GM18873 (cell line): ENCODE measurements at regions not wholly inside any gene's neighbourhood (a gene's known extent, or its start where the extent isn't known, plus 50 kb on each side); places are given as distances from the start of the nearest gene placed in this dataset.
A peak's percentile ranks its signal among the peaks of the same experiment; 100 is the strongest.
"Not testable (repeated sequence)": the region's sequence is repeated elsewhere in the genome, so short reads cannot be mapped to it uniquely, and the experiment has no call there.

ENCODE experiments used
- ATAC-seq: cut with Tn5 transposase; IDR thresholded peaks from one replicate; pipeline ENCODE4 v1.9.1; 2021; ENCODE audit warnings: mild to moderate bottlenecking, moderate library complexity, moderate number of reproducible peaks; ENCODE audit not compliant: unreplicated experiment, low FRiP score

DNA sequence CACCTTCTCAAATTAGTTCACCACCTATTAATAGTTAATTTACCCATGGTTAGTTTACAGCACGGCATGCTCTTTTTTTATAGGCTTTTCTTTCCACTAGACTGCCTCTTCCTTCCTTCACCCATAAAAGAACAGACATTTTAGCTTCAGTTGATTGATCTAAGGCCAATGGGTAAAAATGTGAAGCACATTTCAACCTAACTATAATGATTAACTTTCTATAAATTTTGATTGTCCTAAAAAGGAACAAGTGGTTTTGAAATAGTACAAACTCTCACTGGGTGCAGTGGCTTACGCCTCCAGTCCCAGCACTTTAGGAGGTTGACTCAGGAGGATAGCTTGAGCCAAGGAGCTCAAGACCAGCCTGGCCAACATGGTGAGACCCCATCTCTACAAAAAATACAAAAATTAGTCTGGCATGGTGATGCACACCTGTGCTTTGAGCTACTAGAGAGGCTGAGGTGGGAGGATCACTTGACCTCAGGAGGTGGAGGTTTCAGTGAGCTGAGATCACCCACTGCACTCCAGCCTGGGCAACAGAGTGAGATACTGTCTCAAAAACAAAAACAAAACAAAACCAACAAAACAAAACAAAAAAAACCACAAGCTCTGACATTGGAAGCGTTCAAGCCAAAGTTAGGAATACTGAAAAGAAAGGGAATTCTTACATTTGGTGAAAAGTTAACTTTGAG, 89.9 kb upstream of the FAT1 start:
- no peak for ATAC-seq

DNA sequence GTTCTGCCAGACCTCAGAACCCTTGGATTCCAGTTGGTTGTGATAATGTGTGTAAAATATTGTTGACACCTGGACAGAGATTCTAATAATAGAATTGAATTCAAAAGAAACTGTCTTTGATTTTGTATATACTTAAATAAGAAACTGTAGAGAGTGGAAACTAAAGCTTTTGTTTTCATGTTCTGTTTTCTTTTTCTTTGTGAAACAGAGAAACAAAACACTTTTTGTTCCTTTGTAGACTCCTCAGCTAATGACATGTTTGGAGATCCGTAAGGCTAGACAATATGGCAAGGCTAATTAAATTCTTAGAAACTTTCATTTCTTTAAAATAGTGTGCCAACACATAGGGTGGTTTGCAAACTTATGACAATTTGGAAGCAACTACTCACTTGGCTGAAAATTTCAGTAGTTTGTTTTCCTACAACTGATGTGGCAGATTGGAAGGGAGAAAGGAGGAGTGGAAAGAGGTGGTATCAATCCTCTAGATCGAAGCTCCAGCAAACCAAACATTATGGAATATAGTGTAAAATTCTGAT, 90.9 kb upstream of the FAT1 start:
- ATAC-seq: no peak

DNA sequence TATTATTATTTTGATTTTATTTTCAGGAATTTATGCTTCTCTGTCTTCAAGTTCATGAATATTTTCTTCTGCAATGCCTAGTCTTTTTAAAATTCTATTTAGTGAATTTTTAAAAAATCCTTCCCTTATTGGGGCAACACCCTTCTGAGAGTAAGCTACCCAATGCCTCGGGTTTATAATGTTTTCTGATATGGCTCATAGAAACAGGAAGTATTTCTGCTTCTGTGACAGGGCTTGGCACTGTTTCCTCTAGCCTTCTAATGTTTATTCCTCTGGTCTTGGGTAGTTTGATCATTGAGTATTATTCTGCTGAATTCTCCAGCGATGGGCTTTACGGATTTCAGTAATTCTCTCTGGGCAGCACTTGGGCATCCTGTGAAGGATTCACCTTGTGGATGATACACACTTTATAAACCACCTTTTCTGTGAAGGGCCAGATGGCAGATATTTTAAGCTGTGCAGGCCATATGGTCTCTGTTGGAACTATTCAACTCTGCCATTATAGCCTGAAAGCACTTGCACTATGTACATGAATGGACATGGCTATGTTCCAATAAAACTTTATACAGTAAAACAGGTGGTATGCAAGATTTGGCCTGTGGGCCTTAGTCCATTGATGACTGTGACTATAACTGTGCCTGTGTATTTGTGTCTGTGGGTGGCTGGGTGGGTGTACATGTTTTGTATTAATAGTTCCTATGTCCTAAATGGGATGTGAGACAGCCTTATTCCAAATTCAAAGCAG, 95.9 kb upstream of the FAT1 start:
- ATAC-seq: no peak

DNA sequence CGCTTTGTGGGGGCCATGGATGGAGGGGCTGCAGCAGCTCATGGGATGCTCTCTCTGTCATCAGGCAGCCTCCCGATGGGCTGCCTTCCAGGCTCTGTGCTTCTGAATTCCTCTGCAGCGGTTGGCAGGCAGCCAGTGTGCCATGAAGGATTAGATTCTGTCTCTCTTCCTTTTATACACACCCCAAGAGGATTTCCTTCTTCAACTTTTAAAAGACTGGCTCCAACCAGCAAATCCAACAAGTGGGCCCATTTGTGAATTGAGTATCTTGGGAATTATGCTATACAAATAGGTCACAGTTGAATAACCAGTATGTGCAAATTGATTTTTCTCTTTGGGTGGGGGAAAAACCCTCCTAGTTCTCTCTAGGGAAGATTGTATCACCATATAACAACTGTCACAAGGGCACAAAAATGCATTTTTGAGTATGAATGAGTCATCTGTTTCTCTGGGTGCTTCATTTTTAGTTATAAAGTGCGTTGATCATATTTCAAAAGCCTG, 96.8 kb upstream of the FAT1 start:
- ATAC-seq: no peak

DNA sequence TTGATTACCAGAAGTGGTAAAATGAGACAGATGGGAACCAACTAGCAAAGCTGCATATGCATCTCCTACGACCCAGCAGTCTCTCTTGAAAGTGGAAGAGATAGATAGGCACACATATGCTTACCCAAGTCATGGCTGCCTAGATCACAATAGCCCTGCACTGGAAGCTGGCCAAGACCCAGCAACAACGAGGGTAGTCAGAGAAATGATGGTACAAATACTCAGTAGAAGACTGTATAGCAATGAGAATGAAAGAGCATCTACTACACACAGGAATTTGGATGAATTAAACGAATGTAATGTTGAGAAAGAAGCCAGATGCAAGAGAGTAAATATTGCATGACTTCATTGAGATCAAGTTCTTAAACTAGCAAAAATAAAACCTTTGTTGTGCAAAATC, 100.3 kb upstream of the FAT1 start:
- ATAC-seq: no peak

DNA sequence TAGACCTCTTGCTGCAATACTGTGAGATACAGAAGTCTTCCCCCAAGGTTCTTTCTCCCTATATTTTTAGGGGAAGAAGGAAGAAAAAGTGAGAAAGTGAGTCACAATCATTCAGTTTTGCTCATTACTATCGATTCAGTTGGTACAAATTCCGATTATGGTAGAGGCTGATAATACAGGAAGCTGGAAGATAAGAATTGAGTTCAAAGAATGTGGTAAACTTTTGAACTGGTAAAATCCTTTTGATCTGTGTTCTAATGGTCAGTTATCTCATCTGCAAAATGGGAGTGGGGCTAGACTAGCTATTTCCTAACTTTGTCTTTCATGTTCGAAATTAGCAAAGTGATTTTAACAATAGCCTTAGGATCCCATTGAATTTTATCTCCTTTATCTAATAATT, 101.4 kb upstream of the FAT1 start:
- no peak for ATAC-seq

DNA sequence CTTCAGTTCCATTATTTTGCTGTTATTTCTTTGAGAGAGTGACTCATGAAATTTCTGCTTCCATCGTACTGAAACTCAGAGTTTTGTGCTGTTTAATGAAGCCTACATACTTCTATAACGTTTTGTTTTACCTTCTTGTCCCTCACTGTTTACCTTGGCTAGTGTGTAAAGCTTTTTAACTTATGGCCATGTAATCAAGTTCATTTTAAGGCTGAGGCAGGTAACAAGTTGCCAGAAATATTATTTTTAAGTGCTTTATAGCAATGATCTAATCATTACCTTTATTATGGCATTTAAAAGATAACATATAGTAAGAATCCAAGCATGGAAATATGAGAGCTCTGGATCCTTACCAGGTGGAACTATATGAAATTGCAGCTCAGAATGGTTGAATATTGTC, 102.3 kb upstream of the FAT1 start:
- no peak for ATAC-seq

DNA sequence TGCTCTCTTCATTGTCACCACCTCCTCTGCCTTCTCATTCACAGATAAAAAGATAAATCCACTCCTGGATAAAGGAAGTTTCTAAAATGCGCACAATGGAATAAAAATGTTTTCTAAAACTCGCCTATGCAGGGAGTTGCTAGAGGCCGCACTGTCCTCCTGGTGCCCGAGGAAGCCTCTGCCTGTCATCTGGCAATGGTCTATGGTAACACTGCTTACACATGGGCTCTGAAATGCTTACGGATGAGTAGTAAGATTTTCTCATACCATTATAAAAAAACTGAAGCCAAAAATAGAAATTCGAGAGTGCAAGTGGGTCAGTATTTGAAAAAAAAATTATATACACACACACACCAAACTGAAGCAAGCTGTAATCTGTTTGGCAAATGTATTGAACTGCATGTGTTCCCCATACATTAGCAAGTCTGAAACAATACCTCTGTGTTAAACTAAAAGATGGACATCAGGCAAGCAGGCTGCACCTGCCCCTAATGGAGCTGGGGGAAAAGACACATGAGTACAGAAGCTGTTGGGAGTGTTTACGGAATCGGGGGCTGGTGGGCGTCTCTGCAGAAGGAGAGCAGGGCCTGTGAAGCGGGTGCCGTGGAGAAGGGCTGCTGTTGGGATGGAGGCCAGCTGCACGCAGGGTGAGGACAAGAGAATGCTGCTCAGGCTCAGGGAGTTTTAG, 103.3 kb upstream of the FAT1 start:
- no peak for ATAC-seq

DNA sequence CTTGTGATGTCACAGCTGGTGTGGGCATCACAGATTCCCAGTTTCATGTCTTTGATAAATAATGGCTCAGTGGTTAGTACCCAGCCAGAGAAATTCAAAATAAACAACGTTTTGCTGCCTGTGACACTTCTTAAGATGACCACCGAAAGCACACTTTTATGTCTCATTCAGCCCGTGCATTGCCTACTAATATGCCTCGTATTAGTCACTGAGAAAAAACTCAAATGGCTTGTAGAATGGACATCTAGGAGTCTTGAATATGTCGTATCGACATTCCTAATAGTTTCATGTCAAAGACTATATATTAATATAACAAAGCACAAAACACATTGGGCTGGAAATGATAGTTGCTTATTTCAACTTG, 103.9 kb upstream of the FAT1 start:
- no peak for ATAC-seq

DNA sequence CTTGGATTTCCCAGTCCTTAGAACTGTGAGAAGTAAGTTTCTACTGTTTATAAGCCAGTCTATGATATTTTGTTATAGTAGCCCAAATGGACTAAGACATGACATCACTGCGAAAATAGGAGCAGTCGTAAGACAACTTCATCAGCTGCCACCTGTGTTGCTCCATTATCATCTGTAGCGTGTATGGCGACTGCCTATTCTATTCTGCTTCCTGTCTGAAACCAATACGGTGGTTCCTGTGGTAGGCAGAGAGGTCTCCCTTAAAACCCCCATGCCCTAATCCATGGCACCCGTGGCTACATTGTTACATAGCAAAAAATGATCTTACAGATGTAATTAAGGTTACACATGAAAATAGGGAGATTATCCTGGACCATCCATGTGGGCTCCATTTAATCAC, 105.4 kb upstream of the FAT1 start:
- ATAC-seq: no peak

DNA sequence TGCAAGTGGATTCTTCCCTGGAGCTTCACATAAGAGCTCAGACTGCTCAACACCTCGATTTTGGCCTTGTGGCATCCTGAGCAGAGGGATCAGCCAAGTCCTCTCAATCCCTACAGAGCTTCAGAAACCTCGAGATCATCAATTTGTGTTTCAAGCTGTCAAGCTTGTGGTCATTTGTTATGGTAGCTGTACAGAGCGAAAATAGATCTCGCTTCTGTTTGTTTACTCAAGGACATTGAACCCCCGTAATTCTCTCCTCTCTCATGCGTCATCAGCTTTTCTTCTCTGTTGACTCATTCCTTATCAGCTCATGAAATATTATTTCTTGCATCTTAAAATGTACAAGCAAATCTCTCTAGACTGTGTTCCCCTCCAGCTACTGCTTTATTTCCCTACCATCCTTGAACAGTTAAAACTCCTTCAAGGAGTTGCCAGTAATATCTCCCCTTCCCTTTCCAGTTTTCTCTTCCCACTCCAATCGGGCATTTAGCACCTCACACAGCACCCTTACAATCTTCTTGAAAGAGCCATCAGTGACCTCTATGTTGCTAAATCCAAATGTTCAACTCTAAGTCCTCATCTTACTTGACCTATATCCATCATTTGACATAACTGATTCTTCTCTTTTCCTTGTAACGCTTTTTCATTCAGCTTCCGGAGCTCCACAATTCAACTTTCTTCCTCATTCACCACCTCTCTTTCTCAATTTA, 106.2 kb upstream of the FAT1 start:
- ATAC-seq: no peak

DNA sequence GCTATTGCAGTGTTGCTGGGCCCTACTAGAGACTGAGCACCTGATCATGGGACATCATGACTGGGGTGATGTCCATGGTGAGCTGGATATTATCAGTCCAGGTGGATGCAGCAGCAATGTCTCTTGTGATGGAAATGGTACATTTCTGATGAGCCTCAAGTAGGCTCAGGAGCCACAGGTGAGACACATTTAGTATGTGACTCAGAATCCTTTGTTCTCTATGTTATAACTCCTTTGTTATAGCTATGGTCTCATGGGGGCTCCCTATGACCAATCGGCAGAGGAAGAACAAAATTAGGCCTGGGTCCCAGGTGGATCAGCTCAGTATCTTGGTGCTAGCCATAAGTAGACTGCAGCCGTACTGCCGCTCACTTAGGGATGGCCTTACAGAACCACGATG, 107.9 kb upstream of the FAT1 start:
- ATAC-seq: no peak

DNA sequence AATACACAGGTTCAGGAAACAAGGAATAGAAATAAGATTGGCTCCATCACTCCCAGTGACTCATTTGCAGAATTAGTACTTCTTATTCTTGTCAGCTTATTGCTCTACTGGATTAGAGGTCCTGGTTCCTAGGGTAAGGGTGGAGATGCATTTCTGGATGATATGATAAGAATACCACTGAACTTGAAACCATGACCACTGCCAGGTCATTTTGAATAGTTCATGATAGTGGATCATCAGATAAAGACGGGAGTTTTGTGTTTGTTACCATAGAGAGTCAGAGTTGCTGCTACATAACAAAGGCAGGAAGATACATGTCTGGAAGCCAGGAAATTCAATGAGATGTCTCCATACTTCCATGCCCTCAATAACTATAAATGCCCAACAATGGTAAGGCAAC, 109.2 kb upstream of the FAT1 start:
- ATAC-seq: no peak

DNA sequence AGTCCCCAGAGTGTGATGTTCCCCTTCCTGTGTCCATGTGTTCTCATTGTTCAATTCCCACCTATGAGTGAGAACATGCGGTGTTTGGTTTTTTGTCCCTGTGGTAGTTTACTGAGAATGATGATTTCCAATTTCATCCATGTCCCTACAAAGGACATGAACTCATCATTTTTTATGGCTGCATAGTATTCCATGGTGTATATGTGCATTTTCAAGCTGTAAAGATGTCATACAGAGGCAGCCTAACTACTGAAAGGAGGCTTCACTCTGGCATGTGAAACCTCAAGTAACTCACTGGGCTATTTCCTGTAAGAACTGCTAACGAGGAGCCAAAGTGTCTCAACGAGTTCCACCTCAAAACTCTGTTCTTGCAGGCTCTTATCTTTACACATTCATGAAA, 113.8 kb upstream of the FAT1 start:
- ATAC-seq: not testable (repeated sequence)

DNA sequence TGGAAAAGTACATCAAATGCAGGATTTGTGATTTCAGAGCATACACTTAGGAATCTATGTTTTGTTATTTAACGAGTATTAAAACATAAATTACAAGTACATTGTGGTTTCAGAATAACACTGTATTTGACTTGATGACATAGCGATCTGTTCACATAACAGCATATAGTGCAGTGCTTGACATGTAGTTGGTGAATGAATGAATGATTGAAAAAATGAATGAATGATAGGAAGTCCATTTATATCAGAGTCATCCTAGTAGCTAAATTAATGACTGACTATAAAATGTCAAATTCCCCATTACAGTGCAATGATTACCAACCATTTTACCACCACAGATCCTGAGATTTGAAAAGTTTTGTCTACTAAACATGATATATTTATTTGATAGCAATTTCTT, 114.6 kb upstream of the FAT1 start:
- no peak for ATAC-seq

DNA sequence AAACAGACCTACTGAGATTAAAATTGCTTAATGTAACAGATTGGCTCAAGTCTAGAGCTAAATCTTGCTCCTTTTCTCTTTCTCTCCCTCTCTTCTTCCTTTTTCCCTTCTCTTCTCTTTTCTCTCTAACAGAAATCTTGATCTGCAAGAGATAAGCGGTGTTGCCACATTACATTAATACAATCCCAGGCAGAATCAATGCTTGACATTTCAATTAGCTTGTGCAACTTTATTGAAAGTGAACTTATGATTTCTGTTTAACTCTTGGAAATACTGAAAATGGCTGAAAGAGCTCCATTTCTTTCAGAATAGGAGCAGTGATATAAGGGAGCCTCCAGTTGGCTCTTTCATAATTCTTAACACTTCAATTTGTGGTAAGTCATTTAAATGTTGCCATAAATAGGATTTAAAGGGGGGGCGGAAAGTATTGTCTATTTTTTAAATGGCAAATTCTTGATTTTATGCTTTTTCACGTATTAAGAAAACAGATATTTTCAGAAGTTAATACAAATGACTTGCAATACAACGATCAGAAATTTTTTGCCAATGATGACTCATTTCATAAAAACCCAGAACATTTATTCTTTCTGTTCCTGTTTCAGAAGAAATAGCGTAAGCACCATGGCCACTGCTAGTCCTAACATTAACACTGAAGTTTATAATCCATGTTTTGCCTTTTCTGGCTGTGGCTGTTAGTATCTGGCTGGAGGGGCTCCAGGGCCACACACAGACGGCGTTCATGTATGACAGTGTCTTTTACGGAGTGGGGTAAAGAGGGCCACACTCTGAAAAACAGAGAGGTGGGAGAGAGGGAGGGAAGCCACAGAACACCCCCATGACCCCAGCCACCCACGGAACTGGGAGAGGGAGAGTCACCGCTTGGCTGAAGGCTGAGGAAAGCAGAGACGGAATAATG, 115.7 kb upstream of the FAT1 start:
- ATAC-seq: peak; percentile 62

DNA sequence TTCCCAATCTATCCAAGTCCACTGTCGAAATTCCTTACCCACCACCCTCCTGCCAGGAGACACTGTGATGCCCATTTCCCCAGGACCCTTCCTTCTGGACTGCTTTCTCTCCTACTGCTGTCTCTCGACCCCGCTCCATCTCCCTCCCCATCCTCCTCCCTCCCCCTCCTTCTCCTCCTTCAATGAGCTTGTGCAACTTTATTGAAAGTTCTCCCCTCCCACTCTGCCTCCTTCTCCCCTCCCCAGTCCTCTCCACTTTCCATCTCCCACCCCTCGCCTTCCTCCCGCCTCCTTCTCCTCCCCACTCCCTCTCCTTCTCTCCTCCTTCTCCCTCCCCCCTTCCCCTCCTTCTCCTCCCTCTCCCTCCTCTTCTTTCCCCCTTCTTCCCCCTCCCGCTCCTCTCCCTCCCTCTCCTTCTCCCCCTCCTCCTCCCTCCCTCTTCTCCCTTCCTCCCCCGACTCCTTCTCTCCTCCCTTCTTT, 116.6 kb upstream of the FAT1 start:
- no peak for ATAC-seq

DNA sequence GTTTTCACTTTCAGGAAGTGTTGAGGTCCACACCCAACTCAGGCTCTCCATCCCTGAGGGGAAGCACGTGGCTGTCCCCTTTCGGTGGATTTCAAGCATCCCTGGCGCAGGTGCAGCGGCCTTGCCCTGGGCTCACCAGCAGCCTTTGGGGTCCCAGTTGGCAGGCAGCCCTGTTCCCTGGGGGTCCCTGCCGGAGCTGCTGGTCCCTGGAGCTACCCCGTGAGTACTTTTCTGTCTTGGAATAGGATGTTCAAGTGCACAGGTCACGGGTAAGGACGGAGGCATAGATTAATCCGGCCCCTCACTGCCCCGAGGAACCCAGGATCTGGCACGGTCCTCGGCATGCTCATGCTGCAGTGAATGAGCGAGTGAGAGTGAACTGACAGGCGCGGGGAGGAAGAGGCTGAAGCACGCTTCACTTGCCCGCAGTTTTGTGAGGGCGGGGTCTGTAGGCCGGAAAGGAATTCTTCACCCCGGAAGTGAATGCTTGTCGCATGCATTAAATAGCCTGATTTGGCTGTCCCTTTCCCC, 117.2 kb upstream of the FAT1 start:
- ATAC-seq: no peak

DNA sequence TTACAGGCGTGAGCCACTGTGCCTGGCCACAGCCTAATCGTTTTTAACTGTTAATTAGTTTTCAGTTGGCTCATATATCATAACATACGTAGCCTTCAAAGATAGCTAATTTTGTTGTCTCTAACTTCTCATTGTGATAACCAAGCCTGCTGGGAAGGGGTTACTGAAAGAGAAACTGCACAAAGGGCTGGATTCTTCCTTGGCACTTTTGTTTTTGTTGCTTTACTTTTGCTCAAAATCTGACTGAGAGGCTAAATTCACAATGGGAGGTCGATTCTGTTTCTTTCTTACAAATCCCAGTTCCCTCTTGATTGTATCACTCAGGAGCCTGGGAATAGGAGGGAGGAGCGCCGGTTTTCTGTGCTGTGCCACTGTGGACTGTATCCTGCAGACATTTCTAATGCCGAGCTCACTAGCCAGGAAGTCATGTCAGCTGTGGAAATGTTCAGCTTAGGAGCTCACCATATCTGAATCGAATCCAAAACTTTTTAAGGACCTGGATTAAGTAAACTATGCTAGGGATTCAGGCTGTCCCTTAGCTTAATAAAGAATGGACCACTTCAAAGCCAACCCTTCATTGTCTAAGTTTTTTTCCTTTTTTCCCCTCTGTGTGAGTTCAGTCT, 120.5 kb upstream of the FAT1 start:
- no peak for ATAC-seq
